22Rv1 (cell line): ENCODE measurements at regions not wholly inside any gene's neighbourhood (a gene's known extent, or its start where the extent isn't known, plus 50 kb on each side); places are given as distances from the start of the nearest gene placed in this dataset.

Experiments used
- ZFX ChIP-seq: fragments of 450-650 bp; IDR thresholded peaks from 2 replicates; pipeline ENCODE4 v1.6.1; 2017; ENCODE audit warnings: antibody characterized with exemption, borderline replicate concordance
- TF ChIP-seq, protein P1 (sequence below): fragments of 450-650 bp; IDR thresholded peaks from 2 replicates; pipeline ENCODE4 v1.5.1; 2017; ENCODE audit warnings: mild to moderate bottlenecking

DNA sequence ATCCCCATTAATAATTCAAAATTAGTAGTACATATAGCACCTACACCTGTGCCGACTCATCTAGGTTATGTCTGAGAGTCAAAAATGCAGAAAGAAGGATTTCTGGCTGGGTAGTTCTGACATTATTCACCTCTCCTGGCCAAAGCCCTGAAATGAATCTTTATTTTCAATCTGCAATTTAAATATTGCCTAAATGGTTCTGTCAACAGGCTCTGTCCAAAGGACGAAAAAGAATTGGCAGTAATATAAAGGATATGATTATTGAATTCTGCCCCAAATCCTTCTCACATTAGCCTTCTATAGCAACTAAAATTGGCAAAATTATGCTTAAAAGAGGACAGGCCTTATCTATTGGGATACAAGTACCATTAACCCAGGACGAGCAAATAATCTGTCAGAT lies 86.9 kb upstream of the SPANXN4 start:
- TF ChIP-seq, protein P1, sequence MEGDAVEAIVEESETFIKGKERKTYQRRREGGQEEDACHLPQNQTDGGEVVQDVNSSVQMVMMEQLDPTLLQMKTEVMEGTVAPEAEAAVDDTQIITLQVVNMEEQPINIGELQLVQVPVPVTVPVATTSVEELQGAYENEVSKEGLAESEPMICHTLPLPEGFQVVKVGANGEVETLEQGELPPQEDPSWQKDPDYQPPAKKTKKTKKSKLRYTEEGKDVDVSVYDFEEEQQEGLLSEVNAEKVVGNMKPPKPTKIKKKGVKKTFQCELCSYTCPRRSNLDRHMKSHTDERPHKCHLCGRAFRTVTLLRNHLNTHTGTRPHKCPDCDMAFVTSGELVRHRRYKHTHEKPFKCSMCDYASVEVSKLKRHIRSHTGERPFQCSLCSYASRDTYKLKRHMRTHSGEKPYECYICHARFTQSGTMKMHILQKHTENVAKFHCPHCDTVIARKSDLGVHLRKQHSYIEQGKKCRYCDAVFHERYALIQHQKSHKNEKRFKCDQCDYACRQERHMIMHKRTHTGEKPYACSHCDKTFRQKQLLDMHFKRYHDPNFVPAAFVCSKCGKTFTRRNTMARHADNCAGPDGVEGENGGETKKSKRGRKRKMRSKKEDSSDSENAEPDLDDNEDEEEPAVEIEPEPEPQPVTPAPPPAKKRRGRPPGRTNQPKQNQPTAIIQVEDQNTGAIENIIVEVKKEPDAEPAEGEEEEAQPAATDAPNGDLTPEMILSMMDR: no peak
- no peak for TF ChIP-seq ZFX
